HG02981 (cell line): ENCODE measurements at regions not wholly inside any gene's neighbourhood (a gene's known extent, or its start where the extent isn't known, plus 50 kb on each side); places are given as distances from the start of the nearest gene placed in this dataset.

ENCODE experiments used
- ATAC-seq: cut with Tn5 transposase; IDR thresholded peaks from one replicate; pipeline ENCODE4 v1.9.1; 2021; ENCODE audit warnings: mild to moderate bottlenecking, moderate library complexity; ENCODE audit not compliant: unreplicated experiment

- no peak for ATAC-seq
These were observed 93.3 kb upstream of the VPREB1 start for GRCh38 chr22:22151308-22151707.

DNA sequence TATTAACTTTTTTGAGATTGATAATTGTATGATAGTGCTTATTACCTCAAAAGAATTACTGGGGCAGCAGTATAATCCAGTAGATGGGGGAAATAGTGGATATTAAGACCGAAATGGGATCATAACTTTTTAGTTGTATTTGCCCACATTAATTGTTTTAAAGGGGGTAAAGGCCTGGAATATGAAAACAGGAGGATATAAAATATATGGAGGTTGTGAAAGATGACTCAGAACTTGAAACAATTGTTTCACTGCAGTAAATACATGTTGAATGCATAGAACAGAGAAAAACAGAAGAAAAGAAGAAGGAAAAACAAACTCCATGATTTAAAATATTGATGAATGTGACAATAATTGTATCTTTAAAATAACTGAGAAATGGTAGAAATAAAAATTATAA, 94.1 kb upstream of the VPREB1 start:
- ATAC-seq, result no peak

DNA sequence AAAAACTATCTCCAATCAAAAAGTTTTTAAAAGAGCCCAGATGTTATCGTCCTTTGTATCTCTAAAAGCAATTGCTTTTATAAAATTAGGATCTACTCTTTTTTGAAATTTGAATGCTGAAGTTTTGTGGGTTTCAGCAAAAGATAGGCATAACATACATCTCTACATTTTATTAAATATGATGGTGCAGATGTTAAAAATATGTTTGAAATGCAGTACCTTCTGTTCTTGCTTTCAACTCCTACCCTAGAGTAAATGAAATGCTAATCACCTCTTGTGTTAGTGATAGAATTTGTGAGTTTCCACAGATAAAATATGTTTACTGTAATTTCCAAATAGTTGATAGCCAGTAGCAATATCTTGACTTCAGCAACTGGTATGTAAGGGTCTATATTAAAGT, 95.7 kb upstream of the VPREB1 start:
- ATAC-seq, result no peak

GRCh38 chr22:22144858-22145257, 99.7 kb upstream of the VPREB1 start:
- ATAC-seq, result no peak

GRCh38 chr22:22143448-22143847, 101.1 kb upstream of the VPREB1 start:
- no peak for ATAC-seq

GRCh38 chr22:22142661-22143060, 101.9 kb upstream of the VPREB1 start:
- ATAC-seq, result no peak

DNA sequence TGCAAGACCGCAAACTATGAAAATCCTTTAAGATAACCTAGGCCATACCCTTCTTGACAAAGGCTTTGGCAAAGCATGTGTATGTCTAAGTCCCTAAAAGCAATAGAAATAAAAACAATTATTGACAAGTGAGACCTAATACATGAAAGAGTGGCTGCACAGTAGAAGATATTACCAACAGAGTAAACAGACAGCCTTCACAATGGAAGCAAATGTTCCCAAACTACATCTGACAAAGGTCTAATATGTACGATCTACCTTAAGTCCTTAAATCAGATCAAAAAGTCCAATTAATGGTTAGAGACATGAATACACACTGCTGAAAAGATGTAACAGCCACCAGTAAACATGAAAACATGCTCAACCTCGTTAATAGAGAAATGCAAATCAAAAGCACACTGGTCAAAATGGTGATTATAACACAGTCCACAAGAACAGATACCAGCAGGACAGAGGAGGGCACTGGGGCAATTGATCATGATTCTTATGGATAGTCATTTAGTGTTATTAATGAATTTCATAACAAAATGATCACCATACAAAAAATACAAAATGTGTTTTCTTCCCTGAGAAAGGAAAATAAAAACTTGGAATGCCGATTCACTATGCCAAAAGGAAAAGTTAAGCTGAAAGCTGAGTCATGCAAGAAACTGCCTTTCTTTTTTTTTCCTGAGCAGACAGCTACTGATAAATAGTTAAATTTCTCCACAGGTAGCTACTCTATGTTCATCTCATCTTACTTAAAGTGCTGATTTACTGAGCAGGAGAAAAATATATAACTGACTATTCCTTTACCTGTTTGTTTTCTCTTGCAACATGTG, 102.6 kb upstream of the VPREB1 start:
- ATAC-seq, result no peak

- ATAC-seq, result no peak
These were observed 103.6 kb upstream of the VPREB1 start for GRCh38 chr22:22141031-22141430.

DNA sequence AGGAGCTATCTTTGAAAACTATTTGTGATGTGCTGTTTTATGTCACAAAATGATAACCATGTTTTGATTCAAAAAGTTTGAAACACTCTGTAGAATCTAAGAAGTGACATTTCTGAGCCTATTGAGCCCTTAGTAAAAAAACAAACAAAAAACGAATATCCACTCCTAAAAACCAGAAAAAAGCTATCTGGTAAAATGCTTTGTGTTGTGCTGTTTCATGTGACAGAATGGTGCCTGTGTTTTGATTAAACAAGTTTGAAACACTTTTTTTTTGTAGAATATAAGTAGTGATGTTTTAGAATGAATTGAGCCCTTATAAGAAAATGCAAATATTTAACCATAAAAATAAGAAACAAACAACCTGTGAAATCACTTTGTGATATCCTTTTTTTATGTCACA, 105.2 kb upstream of the VPREB1 start:
- ATAC-seq, result no peak

- ATAC-seq, result no peak
These were observed 105.7 kb upstream of the VPREB1 start for GRCh38 chr22:22138915-22139314.

- ATAC-seq, result no peak
These were observed 106.7 kb upstream of the VPREB1 start for GRCh38 chr22:22137891-22138290.

GRCh38 chr22:22133910-22134309, 110.7 kb upstream of the VPREB1 start:
- ATAC-seq, result no peak

- ATAC-seq, result no peak
These were observed 113.5 kb upstream of the VPREB1 start for GRCh38 chr22:22130953-22131608.

- ATAC-seq, result no peak
These were observed 115.2 kb upstream of the VPREB1 start for GRCh38 chr22:22129387-22129786.

DNA sequence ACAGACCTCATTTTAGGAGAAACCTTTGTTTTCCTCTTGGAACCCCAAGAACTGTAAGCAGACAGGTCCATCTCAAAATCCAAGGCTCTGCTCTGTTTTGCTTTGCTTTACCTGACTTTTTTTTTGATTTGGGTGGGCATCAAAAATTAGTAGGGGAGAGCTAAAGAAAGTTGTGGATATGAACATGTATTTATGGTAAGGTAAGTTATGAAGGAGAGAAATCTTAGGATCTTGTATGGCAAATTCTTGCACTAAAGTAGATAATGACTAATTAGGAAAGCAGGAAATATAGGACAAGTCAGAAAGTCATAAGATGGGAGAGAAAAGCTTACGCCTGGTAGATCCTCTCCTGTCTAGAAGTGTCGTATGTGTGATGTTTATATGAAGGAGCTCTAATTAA, 116.1 kb upstream of the VPREB1 start:
- no peak for ATAC-seq

DNA sequence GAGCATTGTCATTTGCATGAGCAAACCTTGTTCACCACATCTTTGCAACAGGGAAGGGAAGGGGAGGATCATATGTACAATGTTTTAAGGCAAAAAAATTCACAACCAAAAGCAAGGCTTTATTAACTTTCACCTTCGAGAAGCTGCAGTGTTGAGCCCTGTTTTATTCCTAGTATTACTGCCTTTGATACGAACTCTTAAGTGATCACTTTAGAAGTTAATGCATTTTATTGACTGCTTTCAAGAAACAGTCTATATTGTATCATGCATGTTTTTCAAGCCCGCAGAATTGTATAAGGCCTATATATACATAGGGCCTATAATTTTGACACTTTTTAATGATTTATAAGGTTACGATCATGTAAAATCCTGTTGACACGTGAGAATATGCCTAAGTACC, 117.5 kb upstream of the VPREB1 start:
- ATAC-seq, result no peak

DNA sequence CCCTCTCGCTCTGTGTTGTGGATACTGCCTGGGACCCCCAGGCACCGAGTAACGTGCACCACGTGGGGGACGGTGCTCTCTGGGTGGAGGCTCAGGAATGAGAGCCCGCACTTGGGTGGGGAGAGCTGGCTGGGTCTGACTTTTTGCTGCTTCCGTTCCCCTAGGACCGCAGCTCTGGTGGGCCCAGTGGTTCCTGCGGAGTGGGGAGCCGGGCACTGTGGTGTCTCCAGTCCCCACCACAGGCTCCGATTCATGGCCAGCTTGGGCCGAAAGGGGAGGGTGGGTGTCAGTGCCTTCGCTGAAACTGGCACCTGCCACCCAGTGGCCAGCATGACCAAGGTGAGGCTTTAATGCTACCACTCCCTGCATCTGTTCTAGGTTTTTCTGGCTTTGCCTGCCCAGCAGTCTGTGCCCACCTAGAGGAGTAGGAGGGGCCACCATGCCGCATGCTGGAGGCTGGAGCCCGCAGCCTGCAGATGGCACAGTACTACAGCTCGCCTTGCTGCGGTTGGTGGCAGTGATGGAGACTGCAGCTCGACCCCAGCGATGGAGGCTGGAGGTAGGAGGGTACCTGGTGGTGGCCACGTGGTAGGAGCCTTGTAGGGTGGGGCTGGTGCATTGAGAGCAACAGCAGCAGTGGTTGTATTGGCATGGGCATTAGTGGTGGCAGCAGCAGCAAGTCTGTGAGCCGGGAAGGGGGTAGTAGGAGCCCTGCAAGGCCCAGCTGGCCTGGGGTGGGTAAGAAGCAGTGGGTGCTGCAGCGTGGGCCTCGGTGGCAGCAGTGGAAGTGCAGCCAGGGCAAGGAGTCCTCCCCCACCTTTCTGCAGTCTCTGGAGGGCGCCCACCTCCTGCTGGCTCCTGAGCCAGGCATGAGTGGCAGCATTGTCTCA, 118.8 kb upstream of the VPREB1 start:
- ATAC-seq, result no peak

DNA sequence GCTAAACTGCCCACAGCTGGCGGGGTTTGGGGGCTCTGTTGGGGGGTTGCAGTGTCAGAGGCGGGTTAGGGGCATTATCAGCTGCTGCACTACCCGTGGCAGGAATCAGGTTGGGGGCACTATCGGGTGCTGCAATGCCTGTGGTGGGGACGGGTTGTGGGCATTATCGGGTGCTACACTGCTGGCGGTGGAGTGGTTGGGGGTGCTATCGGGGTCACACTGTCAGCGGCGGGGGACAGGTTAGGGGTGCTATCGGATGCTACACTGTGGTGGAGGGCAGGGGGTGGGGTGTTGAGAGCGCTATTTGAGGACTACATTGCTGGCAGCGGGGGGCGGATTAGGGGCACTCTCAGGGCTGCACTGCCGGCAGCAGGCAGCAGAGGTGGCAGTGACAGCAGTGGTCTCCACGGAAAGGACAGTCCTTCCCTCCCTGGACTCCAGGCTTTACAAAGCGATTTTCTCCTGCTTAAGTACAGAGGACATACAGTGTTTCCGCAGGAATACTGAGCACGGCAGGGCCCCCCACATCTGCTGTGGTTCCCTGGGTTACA, 119.5 kb upstream of the VPREB1 start:
- ATAC-seq, result no peak

DNA sequence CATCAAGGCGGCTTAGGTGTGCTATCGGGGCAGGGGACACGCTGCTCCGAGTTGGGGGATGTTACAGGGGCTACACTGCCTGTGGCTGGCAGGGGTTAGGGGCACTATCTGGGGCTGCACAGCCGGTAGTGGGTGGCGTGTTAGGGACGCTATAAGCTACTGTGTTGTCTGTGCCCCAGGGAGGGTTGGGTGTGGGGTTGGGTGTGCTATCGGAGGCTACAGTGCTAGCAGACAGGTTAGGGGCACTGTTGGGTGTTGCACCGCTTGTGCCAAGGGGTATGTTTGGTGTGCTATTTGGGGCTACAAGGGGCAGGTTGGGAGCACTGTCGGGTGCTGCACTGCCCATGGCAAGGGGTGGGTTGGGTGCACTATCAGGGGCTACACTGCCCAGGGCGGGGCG, 120.2 kb upstream of the VPREB1 start:
- no peak for ATAC-seq

GRCh38 chr22:22123960-22124278, 120.7 kb upstream of the VPREB1 start:
- ATAC-seq, result no peak
